ENCODE measurements at regions not wholly inside any gene's neighbourhood (a gene's known extent, or its start where the extent isn't known, plus 50 kb on each side); places are given as distances from the start of the nearest gene placed in this dataset.
"Not testable (repeated sequence)": the region's sequence is repeated elsewhere in the genome, so short reads cannot be mapped to it uniquely, and the experiment has no call there.

GRCh38 chr14:105939810-105940508, 413.6 kb downstream of the TMEM121 start:
- no peak for TF ChIP-seq CTCF (IDR thresholded peaks at IDR 0.05)
- DNase-seq (no peak), ATAC-seq (no peak)
- no peak overlapping the region for H3K4me3 ChIP-seq
- no peaks in the 10 kb centered on the region for H3K4me1 ChIP-seq
- intact Hi-C loops (cut with DNase I) = no loop called here
- no peaks in the 10 kb centered on the region for H3K36me3 ChIP-seq
- H3K9me3 ChIP-seq = peaks cover 28% of the 10 kb centered on the region
- H3K27ac ChIP-seq = no peak overlapping the region
- no peaks in the 10 kb centered on the region for H3K27me3 ChIP-seq (ENCODE audit: low read depth)

GRCh38 chr14:105940534-105941225, 414.3 kb downstream of the TMEM121 start:
- H3K27me3 ChIP-seq (ENCODE audit: low read depth) = no peaks in the 10 kb centered on the region
- H3K4me3 ChIP-seq = no peak overlapping the region
- no peaks in the 10 kb centered on the region for H3K36me3 ChIP-seq
- no peak for TF ChIP-seq CTCF (IDR thresholded peaks at IDR 0.05)
- H3K4me1 ChIP-seq = no peaks in the 10 kb centered on the region
- no peak for DNase-seq
- intact Hi-C loops (cut with DNase I) = no loop called here
- peaks cover 23% of the 10 kb centered on the region for H3K9me3 ChIP-seq
- H3K27ac ChIP-seq = no peak overlapping the region
- ATAC-seq = no peak

- H3K27ac ChIP-seq = no peak overlapping the region
- H3K36me3 ChIP-seq = no peaks in the 10 kb centered on the region
- H3K4me1 ChIP-seq = no peaks in the 10 kb centered on the region
- ATAC-seq = no peak
- peaks cover 20% of the 10 kb centered on the region for H3K9me3 ChIP-seq
- no peak for TF ChIP-seq CTCF (IDR thresholded peaks at IDR 0.05)
- H3K4me3 ChIP-seq = no peak overlapping the region
- no peaks in the 10 kb centered on the region for H3K27me3 ChIP-seq (ENCODE audit: low read depth)
- DNase-seq = no peak
- intact Hi-C loops (cut with DNase I) = no loop called here
Measured at GRCh38 chr14:105941226-105942166, 415.1 kb downstream of the TMEM121 start.

DNA sequence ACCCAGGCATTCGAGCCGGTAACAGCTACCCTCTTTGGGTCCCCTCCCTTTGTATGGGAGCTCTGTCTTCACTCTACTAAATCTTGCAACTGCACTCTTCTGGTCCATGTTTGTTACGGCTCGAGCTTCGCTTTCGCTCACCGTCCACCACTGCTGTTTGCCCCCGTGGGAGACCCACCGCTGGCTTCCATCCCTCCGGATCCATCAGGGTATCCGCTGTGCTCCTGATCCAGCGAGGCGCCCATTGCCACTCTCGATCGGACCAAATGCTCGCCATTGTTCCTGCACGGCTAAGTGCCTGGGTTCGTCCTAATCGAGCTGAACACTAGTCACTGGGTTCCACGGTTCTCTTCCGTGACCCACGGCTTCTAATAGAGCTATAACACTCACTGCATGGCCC, 416.3 kb downstream of the TMEM121 start:
- H3K27ac ChIP-seq = not testable (repeated sequence)

GRCh38 chr14:105943973-105944602, 417.7 kb downstream of the TMEM121 start:
- Histone ChIP-seq H3K4me3 (no peak overlapping the region), H3K36me3 (no peaks in the 10 kb centered on the region), H3K4me1 (no peaks in the 10 kb centered on the region), H3K27me3 (ENCODE audit: low read depth) (no peaks in the 10 kb centered on the region), H3K27ac (no peak overlapping the region), H3K9me3 (peaks cover 8% of the 10 kb centered on the region)
- ATAC-seq = no peak
- intact Hi-C loops (cut with DNase I) = no loop called here
- DNase-seq = no peak
- no peak for TF ChIP-seq CTCF (IDR thresholded peaks at IDR 0.05)

More for the DNA sequence above, 416.3 kb downstream of the TMEM121 start:
- H3K4me1 ChIP-seq; H3K36me3 ChIP-seq; H3K4me3 ChIP-seq; intact Hi-C loops (cut with DNase I); ATAC-seq; H3K27me3 ChIP-seq (ENCODE audit: low read depth); DNase-seq: not testable (repeated sequence)
- peaks cover 20% of the 10 kb centered on the region for H3K9me3 ChIP-seq

Measured in lower lobe of right lung (tissue), 2 donors.